Stomach (tissue), 4 donors: ENCODE measurements at regions not wholly inside any gene's neighbourhood (a gene's known extent, or its start where the extent isn't known, plus 50 kb on each side); places are given as distances from the start of the nearest gene placed in this dataset.
"Not testable (repeated sequence)": the region's sequence is repeated elsewhere in the genome, so short reads cannot be mapped to it uniquely, and the experiment has no call there.

Experiments
- EP300 ChIP-seq: sonication (generic); formaldehyde crosslinking; IDR thresholded peaks from one replicate; pipeline ENCODE4 v1.6.1; 2017; ENCODE audit warnings: antibody characterized with exemption
- POLR2A ChIP-seq, 4 donors: fragments of 450-650 bp; IDR thresholded peaks; one replicate each; pipeline ENCODE4 v1.6.1; 2016; ENCODE audit warnings: antibody characterized with exemption in 4 of 4, control low read depth in 2 of 4, mild to moderate bottlenecking in 1 of 4, moderate library complexity in 1 of 4
- POLR2AphosphoS5 ChIP-seq, 3 donors: sonication (generic); formaldehyde crosslinking; IDR thresholded peaks; one replicate each; pipeline ENCODE4 v1.6.1; 2016; ENCODE audit warnings: antibody characterized with exemption in 3 of 3
- TF ChIP-seq, protein P1 (sequence below), 7 experiments: fragments of 450-650 bp in 4 of 7; fragments of 200-600 bp in 3 of 7; sonication (generic) in 3 of 7; IDR thresholded peaks; one replicate each; pipeline ENCODE4 v1.5.1; 2016 to 2019; ENCODE audit warnings: antibody characterized with exemption in 7 of 7, control low read depth in 2 of 7, mild to moderate bottlenecking in 1 of 7

DNA sequence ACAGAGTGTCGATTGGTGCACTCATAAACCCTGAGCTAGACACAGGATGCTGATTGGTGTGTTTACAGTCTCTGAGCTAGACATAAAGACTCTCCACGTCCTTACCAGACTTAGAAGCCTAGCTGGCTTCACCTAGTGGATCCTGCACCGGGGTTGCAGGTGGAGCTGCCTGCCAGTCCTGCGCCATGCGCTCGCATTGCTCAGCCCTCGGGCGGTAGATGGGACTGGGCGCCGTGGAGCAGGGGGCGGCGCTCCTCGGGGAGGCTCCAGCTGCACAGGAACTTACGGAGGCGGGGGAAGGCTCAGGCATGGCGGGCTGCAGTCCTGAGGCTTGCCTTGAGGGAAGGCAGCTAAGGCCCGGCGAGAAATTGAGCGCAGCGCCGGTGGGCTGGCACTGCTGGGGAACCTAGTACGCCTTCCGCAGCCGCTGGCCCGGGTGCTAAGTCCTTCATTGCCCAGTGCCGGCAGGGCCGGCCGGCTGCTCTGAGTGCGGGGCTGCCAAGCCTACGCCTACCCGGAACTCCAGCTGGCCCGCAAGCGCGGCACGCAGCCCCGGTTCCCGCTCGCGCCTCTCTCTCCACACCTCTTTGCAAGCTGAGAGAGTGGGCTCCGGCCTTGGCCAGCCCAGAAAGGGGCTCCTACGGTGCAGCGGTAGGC, 78.5 kb upstream of the AMZ2 start:
- TF ChIP-seq, protein P1, sequence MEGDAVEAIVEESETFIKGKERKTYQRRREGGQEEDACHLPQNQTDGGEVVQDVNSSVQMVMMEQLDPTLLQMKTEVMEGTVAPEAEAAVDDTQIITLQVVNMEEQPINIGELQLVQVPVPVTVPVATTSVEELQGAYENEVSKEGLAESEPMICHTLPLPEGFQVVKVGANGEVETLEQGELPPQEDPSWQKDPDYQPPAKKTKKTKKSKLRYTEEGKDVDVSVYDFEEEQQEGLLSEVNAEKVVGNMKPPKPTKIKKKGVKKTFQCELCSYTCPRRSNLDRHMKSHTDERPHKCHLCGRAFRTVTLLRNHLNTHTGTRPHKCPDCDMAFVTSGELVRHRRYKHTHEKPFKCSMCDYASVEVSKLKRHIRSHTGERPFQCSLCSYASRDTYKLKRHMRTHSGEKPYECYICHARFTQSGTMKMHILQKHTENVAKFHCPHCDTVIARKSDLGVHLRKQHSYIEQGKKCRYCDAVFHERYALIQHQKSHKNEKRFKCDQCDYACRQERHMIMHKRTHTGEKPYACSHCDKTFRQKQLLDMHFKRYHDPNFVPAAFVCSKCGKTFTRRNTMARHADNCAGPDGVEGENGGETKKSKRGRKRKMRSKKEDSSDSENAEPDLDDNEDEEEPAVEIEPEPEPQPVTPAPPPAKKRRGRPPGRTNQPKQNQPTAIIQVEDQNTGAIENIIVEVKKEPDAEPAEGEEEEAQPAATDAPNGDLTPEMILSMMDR (IDR thresholded peaks at IDR 0.05) = not testable (repeated sequence)
- TF ChIP-seq EP300; POLR2A (IDR thresholded peaks at IDR 0.05); POLR2AphosphoS5 (IDR thresholded peaks at IDR 0.05): not testable (repeated sequence)
